ENCODE measurements at regions not wholly inside any gene's neighbourhood (a gene's known extent, or its start where the extent isn't known, plus 50 kb on each side); places are given as distances from the start of the nearest gene placed in this dataset.

GRCh38 chr10:33120700-33121099 is 162.7 kb upstream of the ITGB1 start:
- H3K36me3 ChIP-seq, result no peaks in the 10 kb centered on the region
- WGBS, result 90% methylated on average over 2 of the region's 2 CpGs
- no peak for DNase-seq (ENCODE audit: low spot score in 2 of 2)
- H3K27me3 ChIP-seq, result no peaks in the 10 kb centered on the region
- peaks cover 10% of the 10 kb centered on the region for H3K4me1 ChIP-seq
- H3K9me3 ChIP-seq, result no peaks in the 10 kb centered on the region
- H3K4me3 ChIP-seq, result no peak overlapping the region
- no peak for TF ChIP-seq POLR2A (IDR thresholded peaks at IDR 0.05)
- H3K27ac ChIP-seq, result no peak overlapping the region

- no peaks in the 10 kb centered on the region for H3K36me3 ChIP-seq
- no peaks in the 10 kb centered on the region for H3K27me3 ChIP-seq
- TF ChIP-seq CTCF (IDR thresholded peaks at IDR 0.05) (no peak), POLR2A (IDR thresholded peaks at IDR 0.05) (no peak)
- 89% methylated on average over 3 of the region's 3 CpGs for WGBS
- H3K4me1 ChIP-seq, result peaks cover 10% of the 10 kb centered on the region
- no peak overlapping the region for H3K27ac ChIP-seq
- H3K9me3 ChIP-seq, result no peaks in the 10 kb centered on the region
- no peak for DNase-seq (ENCODE audit: low spot score in 2 of 2)
- no peak overlapping the region for H3K4me3 ChIP-seq
These were observed 162.2 kb upstream of the ITGB1 start for GRCh38 chr10:33120275-33120674.

- Histone ChIP-seq H3K4me1 (peaks cover 16% of the 10 kb centered on the region), H3K27me3 (no peaks in the 10 kb centered on the region), H3K36me3 (no peaks in the 10 kb centered on the region), H3K9me3 (no peaks in the 10 kb centered on the region), H3K27ac (no peak overlapping the region), H3K4me3 (no peak overlapping the region)
- 61% methylated on average over 6 of the region's 6 CpGs for WGBS
- DNase-seq (ENCODE audit: low spot score in 2 of 2), result no peak
- no peak for TF ChIP-seq CTCF (IDR thresholded peaks at IDR 0.05)
- TF ChIP-seq EP300 (IDR thresholded peaks at IDR 0.05), result no peak
- TF ChIP-seq POLR2A (IDR thresholded peaks at IDR 0.05), result no peak
- TF ChIP-seq POLR2AphosphoS5 (IDR thresholded peaks at IDR 0.05), result no peak
These were observed 159.8 kb upstream of the ITGB1 start for GRCh38 chr10:33117816-33118215.

GRCh38 chr10:33117230-33117629 is 159.2 kb upstream of the ITGB1 start:
- H3K27ac ChIP-seq, result no peak overlapping the region
- H3K4me3 ChIP-seq, result no peak overlapping the region
- H3K4me1 ChIP-seq, result peaks cover 17% of the 10 kb centered on the region
- WGBS, result 73% methylated on average over 6 of the region's 6 CpGs
- TF ChIP-seq CTCF (IDR thresholded peaks at IDR 0.05) (no peak), EP300 (IDR thresholded peaks at IDR 0.05) (no peak), POLR2A (IDR thresholded peaks at IDR 0.05) (no peak)
- H3K27me3 ChIP-seq, result no peaks in the 10 kb centered on the region
- no peaks in the 10 kb centered on the region for H3K36me3 ChIP-seq
- H3K9me3 ChIP-seq, result no peaks in the 10 kb centered on the region
- DNase-seq (ENCODE audit: low spot score in 2 of 2), result no peak

- Histone ChIP-seq H3K4me3 (no peak overlapping the region), H3K4me1 (peaks cover 13% of the 10 kb centered on the region), H3K27ac (no peak overlapping the region), H3K27me3 (no peaks in the 10 kb centered on the region), H3K9me3 (no peaks in the 10 kb centered on the region), H3K36me3 (no peaks in the 10 kb centered on the region)
- TF ChIP-seq EP300 (IDR thresholded peaks at IDR 0.05), result no peak
- peak in 1 of 2 donors; percentile 14 for TF ChIP-seq CTCF (IDR thresholded peaks at IDR 0.05)
- WGBS, result 90% methylated on average over 20 of the region's 20 CpGs
- no peak for DNase-seq (ENCODE audit: low spot score in 2 of 2)
These were observed 158.0 kb upstream of the ITGB1 start for GRCh38 chr10:33115738-33116719.
